SJSA1 (cell line): ENCODE measurements at regions not wholly inside any gene's neighbourhood (a gene's known extent, or its start where the extent isn't known, plus 50 kb on each side); places are given as distances from the start of the nearest gene placed in this dataset.

Experiments used
- DNase-seq, 2 experiments: peaks; one replicate each; pipeline ENCODE4 v3.0.0-alpha.2; 2015 to 2020; ENCODE audit warnings: low spot score in 2 of 2, low read depth in 1 of 2
- H3K27ac ChIP-seq: fragments of 250-450 bp; sonication (Bioruptor Pico); 2 replicates; pipeline ENCODE4 v1.5.1; 2020; ENCODE audit warnings: mild to moderate bottlenecking, moderate library complexity
- H3K27me3 ChIP-seq: fragments of 250-450 bp; sonication (Bioruptor Pico); replicated peaks from 2 replicates; pipeline ENCODE4 v1.5.1; 2020; ENCODE audit warnings: mild to moderate bottlenecking, moderate library complexity
- H3K36me3 ChIP-seq: fragments of 250-450 bp; sonication (Bioruptor Pico); 2 replicates; pipeline ENCODE4 v1.5.1; 2020; ENCODE audit warnings: mild to moderate bottlenecking
- H3K4me1 ChIP-seq: fragments of 250-450 bp; sonication (Bioruptor Pico); replicated peaks from 2 replicates; pipeline ENCODE4 v1.6.1; 2021; ENCODE audit warnings: mild to moderate bottlenecking
- H3K4me3 ChIP-seq: fragments of 250-450 bp; sonication (Bioruptor Pico); 2 replicates; pipeline ENCODE4 v1.5.1; 2020; ENCODE audit warnings: mild to moderate bottlenecking
- H3K9me3 ChIP-seq: fragments of 250-450 bp; sonication (Bioruptor Pico); replicated peaks from 2 replicates; pipeline ENCODE4 v1.5.1; 2020; ENCODE audit warnings: mild to moderate bottlenecking

DNA sequence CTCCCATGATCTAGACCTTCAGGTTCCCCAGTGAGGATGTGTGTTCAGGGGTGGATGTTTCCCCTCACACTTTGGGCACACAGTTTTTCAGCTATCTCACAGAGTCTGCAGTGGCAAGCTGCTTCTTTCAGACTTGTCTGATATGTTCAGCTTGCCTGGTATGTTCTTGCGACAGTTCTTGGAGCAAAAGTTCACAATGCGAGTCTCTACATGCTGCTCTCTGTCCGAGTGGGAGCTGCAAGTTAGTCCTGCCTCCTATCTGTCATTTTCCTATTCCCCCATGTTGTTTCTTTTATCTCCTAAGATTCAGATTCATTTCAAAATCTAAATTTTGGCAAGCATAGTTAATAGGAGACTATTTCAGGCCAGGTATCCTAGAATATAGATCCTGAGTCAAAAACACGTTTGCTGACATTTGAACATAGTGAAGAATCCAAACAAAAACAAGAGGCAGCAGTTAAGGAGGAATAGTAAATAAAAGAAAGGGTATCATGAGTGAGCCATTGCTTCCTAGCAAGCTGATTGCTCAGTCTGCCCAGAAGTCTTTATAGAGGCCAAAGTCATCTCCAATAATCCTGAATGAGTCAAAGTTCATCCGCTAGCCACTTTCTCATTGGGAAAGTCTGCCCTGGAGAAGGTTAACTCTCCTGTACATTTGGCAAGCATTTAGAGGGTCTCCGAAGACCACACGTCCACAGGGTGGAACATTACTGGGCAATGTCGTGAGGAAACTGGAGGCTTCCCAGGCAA is 140.2 kb upstream of the MOCS1 start:
- no peak overlapping the region for H3K27ac ChIP-seq
- no peaks in the 10 kb centered on the region for H3K27me3 ChIP-seq
- DNase-seq, result no peak
- no peak overlapping the region for H3K4me3 ChIP-seq
- H3K36me3 ChIP-seq, result no peaks in the 10 kb centered on the region
- no peaks in the 10 kb centered on the region for H3K9me3 ChIP-seq
- no peaks in the 10 kb centered on the region for H3K4me1 ChIP-seq

DNA sequence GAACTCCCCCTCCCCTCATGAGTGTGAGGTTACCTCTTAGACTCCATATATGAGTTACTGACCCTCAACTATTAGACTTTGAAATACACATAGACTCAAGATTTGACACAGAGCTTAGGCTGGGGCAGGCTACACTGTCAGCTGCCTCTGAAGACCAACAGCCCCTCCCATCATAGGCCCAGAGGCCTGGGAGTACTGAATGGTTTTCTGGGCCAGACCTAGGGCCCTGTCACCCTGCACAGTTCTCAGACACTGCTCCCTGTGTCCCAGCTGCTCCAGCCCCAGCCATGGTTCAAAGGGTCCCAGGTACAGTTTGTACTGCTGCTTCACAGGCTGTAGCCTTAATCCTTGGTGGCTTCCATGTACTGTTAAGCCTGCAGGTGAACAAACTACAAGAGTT is 132.1 kb upstream of the MOCS1 start:
- DNase-seq, result no peak
- no peaks in the 10 kb centered on the region for H3K36me3 ChIP-seq
- H3K4me3 ChIP-seq, result no peak overlapping the region
- no peak overlapping the region for H3K27ac ChIP-seq
- no peaks in the 10 kb centered on the region for H3K4me1 ChIP-seq
- no peaks in the 10 kb centered on the region for H3K27me3 ChIP-seq
- H3K9me3 ChIP-seq, result no peaks in the 10 kb centered on the region; the same call in 1 of the 2 replicates

GRCh38 chr6:40056865-40057264 is 122.6 kb upstream of the MOCS1 start:
- H3K27me3 ChIP-seq, result no peaks in the 10 kb centered on the region
- H3K27ac ChIP-seq, result no peak overlapping the region
- H3K36me3 ChIP-seq, result no peaks in the 10 kb centered on the region
- H3K4me3 ChIP-seq, result no peak overlapping the region
- no peaks in the 10 kb centered on the region for H3K9me3 ChIP-seq
- H3K4me1 ChIP-seq, result no peaks in the 10 kb centered on the region
- DNase-seq, result no peak

DNA sequence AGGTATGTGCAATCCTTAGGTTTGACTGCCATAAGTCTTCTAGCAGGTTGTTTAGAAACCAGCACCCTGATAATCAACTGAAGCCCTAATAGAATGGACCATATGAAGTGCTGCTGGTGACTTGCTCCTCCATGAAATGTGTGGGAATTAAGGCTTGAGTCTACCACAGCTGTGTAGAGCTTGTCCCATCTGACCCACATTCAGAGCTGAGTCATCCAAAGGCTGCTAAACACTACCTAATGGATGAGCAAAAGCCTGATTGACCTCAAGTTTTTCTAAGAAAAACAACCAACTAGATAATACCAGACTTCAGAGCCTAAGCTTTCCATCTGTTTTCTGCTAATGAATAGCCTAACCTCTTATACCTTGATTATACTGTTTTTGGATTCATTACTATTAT is 120.3 kb upstream of the MOCS1 start:
- no peaks in the 10 kb centered on the region for H3K4me1 ChIP-seq
- H3K4me3 ChIP-seq, result no peak overlapping the region
- no peak for DNase-seq
- no peak overlapping the region for H3K27ac ChIP-seq
- no peaks in the 10 kb centered on the region for H3K36me3 ChIP-seq
- H3K9me3 ChIP-seq, result no peaks in the 10 kb centered on the region
- H3K27me3 ChIP-seq, result no peaks in the 10 kb centered on the region

- Histone ChIP-seq H3K27ac (no peak overlapping the region), H3K27me3 (no peaks in the 10 kb centered on the region), H3K9me3 (no peaks in the 10 kb centered on the region), H3K4me3 (no peak overlapping the region), H3K4me1 (no peaks in the 10 kb centered on the region), H3K36me3 (no peaks in the 10 kb centered on the region)
- DNase-seq, result no peak
Observed at GRCh38 chr6:40054186-40054585, 119.9 kb upstream of the MOCS1 start.

DNA sequence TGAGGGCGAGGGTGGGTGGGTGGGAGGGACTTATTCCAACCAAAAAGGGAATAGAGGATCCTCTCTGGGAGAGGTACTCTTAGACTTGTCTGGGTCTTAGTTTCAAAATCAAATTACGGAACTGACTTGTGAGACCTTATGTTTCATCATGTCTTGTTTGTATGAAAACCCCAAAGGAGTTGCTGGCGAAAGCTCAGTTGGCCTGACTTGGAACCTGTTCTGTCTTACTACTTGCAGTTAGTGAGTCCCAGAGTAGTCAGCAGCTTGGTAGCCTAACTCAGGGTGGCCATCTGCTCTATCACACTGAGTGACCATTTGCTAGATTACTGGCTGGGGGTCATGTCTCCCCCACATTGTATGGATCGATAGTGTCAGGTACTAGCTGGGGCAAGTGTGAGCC is 114.9 kb upstream of the MOCS1 start:
- H3K9me3 ChIP-seq, result no peaks in the 10 kb centered on the region
- H3K27me3 ChIP-seq, result no peaks in the 10 kb centered on the region
- no peak for DNase-seq
- H3K4me3 ChIP-seq, result no peak overlapping the region
- H3K27ac ChIP-seq, result no peak overlapping the region
- H3K36me3 ChIP-seq, result no peaks in the 10 kb centered on the region
- H3K4me1 ChIP-seq, result no peaks in the 10 kb centered on the region

GRCh38 chr6:40044196-40044595 is 109.9 kb upstream of the MOCS1 start:
- no peak for DNase-seq
- Histone ChIP-seq H3K36me3 (no peaks in the 10 kb centered on the region), H3K4me3 (no peak overlapping the region), H3K27ac (no peak overlapping the region), H3K9me3 (no peaks in the 10 kb centered on the region), H3K27me3 (no peaks in the 10 kb centered on the region), H3K4me1 (no peaks in the 10 kb centered on the region)

DNA sequence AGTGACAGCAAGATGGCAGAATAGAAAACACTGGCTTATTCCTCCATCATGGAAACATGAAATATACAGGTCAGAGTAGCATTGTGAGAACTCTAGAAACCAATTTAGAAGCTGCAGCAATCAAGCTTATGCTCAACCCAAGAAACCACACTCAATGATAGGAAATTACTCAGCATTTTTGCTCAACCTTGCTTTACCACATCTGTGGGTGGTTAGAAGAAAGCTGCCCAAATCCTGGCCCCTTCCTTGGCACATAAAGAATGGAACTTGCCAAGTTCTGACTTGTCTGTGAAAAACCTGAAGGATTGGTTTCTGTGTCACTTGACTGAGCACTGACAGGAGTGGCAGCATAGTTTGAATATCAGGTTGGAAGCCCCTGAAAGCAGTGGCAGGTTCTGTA is 108.0 kb upstream of the MOCS1 start:
- Histone ChIP-seq H3K27me3 (no peaks in the 10 kb centered on the region), H3K27ac (no peak overlapping the region), H3K4me3 (no peak overlapping the region), H3K4me1 (no peaks in the 10 kb centered on the region), H3K36me3 (no peaks in the 10 kb centered on the region), H3K9me3 (no peaks in the 10 kb centered on the region)
- DNase-seq, result no peak

GRCh38 chr6:40039042-40039441 is 104.8 kb upstream of the MOCS1 start:
- DNase-seq, result no peak
- H3K27me3 ChIP-seq, result no peaks in the 10 kb centered on the region
- no peaks in the 10 kb centered on the region for H3K9me3 ChIP-seq
- no peaks in the 10 kb centered on the region for H3K4me1 ChIP-seq
- no peak overlapping the region for H3K4me3 ChIP-seq
- no peak overlapping the region for H3K27ac ChIP-seq
- no peaks in the 10 kb centered on the region for H3K36me3 ChIP-seq

GRCh38 chr6:40038626-40039025 is 104.4 kb upstream of the MOCS1 start:
- DNase-seq, result no peak
- no peaks in the 10 kb centered on the region for H3K36me3 ChIP-seq
- no peak overlapping the region for H3K4me3 ChIP-seq
- H3K27ac ChIP-seq, result no peak overlapping the region
- no peaks in the 10 kb centered on the region for H3K4me1 ChIP-seq
- no peaks in the 10 kb centered on the region for H3K9me3 ChIP-seq
- no peaks in the 10 kb centered on the region for H3K27me3 ChIP-seq

GRCh38 chr6:40037271-40037670 is 103.0 kb upstream of the MOCS1 start:
- Histone ChIP-seq H3K27ac (no peak overlapping the region), H3K9me3 (no peaks in the 10 kb centered on the region), H3K27me3 (no peaks in the 10 kb centered on the region), H3K4me3 (no peak overlapping the region), H3K4me1 (no peaks in the 10 kb centered on the region), H3K36me3 (no peaks in the 10 kb centered on the region)
- DNase-seq, result no peak

DNA sequence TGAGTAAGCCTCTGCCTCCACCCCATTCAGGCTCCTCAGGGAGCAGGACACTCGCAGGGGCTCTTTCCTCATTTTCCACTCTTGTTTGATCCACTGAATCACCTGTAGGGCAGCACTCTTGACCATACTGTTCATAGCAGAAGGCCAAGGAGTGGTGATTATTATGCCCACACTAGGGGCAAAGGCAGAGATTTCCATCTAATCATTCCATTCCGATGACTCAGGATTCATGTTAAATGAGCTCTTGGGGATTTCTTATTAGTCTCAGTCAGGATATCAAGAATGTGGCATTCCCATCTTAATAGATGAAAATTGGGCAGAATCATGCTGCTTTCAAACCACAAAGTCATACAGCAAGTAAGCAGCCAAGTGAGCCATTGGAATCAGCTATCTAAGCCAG is 101.9 kb upstream of the MOCS1 start:
- Histone ChIP-seq H3K27me3 (no peaks in the 10 kb centered on the region), H3K4me3 (no peak overlapping the region), H3K4me1 (no peaks in the 10 kb centered on the region), H3K36me3 (no peaks in the 10 kb centered on the region), H3K27ac (no peak overlapping the region), H3K9me3 (no peaks in the 10 kb centered on the region)
- DNase-seq, result no peak

DNA sequence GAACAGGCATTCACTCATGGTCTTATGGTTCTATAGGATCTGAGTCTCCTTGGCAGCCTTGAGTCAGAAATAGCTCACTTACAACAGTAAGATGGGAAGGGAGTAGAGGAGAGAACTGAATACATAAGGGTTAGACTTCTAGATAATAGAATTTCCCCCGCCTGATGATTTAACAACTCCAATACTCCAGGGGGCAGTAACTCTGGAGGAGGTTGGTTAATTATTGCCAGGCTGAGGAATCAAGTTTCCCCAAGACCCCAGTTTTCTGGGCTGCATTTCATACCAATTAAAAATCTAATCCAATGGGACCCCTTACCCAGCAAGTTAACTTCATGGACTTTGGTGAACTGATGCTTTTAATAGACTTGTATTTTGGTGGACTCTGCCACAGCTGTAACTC is 94.2 kb upstream of the MOCS1 start:
- no peaks in the 10 kb centered on the region for H3K9me3 ChIP-seq
- DNase-seq, result no peak
- H3K36me3 ChIP-seq, result no peaks in the 10 kb centered on the region
- H3K4me1 ChIP-seq, result no peaks in the 10 kb centered on the region
- no peak overlapping the region for H3K27ac ChIP-seq
- H3K4me3 ChIP-seq, result no peak overlapping the region
- no peaks in the 10 kb centered on the region for H3K27me3 ChIP-seq

- Histone ChIP-seq H3K4me1 (no peaks in the 10 kb centered on the region), H3K27ac (no peak overlapping the region), H3K27me3 (no peaks in the 10 kb centered on the region)
Observed at GRCh38 chr6:40022867-40023266, 88.6 kb upstream of the MOCS1 start.

GRCh38 chr6:40020166-40020565 is 85.9 kb upstream of the MOCS1 start:
- Histone ChIP-seq H3K4me1 (no peaks in the 10 kb centered on the region), H3K9me3 (no peaks in the 10 kb centered on the region), H3K4me3 (no peak overlapping the region), H3K27me3 (no peaks in the 10 kb centered on the region), H3K27ac (no peak overlapping the region), H3K36me3 (no peaks in the 10 kb centered on the region)
- DNase-seq, result no peak

More at GRCh38 chr6:40022867-40023266, 88.6 kb upstream of the MOCS1 start:
- DNase-seq, result no peak
- no peaks in the 10 kb centered on the region for H3K36me3 ChIP-seq
- no peak overlapping the region for H3K4me3 ChIP-seq
- H3K9me3 ChIP-seq, result no peaks in the 10 kb centered on the region
